SHP77 treated with DMSO at 0.1 percent for 48 hours (cell line): ENCODE measurements at regions not wholly inside any gene's neighbourhood (a gene's known extent, or its start where the extent isn't known, plus 50 kb on each side); places are given as distances from the start of the nearest gene placed in this dataset.
A peak's percentile ranks its signal among the peaks of the same experiment; 100 is the strongest.
"Not testable (repeated sequence)": the region's sequence is repeated elsewhere in the genome, so short reads cannot be mapped to it uniquely, and the experiment has no call there.

Experiments used
- DNase-seq: peaks from one replicate; lab custom pipeline; 2025; lab: John Stamatoyannopoulos, UW

DNA sequence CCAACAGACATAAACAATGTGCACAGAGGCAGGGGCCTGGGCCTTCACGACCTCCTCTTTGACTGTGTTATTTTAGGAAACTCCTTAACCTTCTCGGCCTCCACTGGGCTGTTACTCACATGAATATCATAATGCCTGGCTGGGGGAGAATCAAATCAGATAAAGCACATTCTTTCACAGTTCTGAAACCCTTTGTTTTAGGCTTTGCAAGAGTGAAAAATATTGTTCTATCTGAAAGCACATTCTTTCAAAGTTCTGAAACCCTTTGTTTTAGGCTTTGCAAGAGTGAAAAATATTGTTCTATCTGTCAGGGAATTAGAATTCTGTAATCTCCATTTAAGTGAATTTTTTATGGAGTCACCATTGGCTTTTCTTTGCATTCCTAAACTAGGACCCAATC lies 50.7 kb upstream of the SYNDIG1 start:
- no peak for DNase-seq

DNA sequence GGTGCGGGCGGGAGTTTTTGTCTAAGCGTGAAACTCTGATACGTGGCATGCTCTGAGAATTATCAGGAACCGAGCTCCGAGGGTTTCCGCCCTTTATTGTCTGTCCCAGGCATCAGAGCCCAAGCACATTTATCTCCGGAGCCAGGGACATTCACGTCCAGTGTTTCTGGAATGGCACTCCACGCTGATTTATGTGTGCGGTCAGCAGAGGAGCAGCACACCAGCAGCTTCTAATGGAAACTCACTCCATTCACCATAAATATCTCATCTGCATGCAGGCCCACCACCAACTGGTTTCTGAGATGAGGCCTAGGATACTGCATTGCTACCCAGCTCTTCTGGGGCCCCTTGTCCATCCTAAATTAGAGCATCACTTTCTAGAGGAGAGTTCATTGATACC lies 51.9 kb upstream of the SYNDIG1 start:
- DNase-seq: no peak

- not testable (repeated sequence) for DNase-seq
Measured at GRCh38 chr20:24415444-24415843, 54.0 kb upstream of the SYNDIG1 start.

- DNase-seq: no peak
Measured at GRCh38 chr20:24411834-24412216, 57.6 kb upstream of the SYNDIG1 start.

- no peak for DNase-seq
Measured at GRCh38 chr20:24411003-24411833, 58.2 kb upstream of the SYNDIG1 start.

DNA sequence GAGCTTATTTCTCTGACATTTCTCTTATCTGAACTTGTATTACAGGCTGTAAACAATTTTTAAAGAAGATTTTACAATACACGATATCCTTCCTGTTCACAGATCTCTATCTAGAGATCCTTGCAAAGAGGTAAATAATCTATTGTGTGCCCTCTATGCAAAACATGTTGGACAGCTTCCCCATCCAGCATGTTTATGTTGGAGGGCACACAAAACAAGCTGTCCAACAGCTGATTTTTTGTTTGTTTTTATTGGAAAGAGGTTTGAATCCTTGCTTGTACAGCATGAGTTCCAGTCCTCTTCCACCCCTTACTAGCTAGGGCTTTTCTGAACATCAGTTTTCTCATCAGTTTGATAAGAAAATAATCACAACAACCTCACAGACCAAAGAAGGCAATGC lies 62.3 kb upstream of the SYNDIG1 start:
- DNase-seq: no peak

GRCh38 chr20:24406750-24407149 lies 62.7 kb upstream of the SYNDIG1 start:
- DNase-seq: peak; percentile 24

DNA sequence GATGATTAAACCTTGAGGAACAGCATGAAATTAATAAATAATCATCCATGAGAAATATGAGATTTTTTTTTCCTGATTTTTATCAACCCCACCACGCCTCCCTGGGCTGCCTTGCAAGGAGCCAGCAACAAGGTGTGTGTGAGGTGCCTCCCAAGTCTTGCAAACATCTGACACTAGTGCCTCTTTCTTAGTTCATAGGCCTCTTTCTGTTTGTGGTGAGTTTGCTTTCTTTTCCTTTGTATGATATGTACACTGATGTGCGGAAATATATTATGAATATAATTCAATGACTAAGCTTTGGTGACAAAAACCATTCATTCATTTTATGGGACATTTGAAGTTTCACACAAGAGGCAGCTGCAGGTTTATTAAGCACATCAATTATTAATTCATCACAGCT lies 63.2 kb upstream of the SYNDIG1 start:
- no peak for DNase-seq

DNA sequence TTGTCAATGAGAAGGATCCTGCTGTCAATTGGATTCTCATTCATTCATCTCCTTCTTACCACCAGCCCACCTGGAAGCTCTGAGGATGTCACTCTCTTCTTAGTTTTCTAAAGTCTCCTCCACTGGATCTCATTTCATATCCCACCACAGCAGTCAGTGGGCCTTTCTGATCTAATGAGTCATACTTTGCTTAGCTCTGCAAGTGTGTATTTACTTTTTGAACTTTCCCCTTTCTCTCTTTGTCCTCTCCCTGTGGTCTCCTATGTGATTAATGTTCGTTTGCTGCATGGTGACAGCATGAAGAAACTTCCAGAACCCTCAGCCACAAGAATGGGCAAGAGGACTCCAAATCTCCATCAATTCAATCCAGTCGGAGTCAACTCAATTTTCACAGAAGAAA lies 63.6 kb upstream of the SYNDIG1 start:
- DNase-seq: no peak

DNA sequence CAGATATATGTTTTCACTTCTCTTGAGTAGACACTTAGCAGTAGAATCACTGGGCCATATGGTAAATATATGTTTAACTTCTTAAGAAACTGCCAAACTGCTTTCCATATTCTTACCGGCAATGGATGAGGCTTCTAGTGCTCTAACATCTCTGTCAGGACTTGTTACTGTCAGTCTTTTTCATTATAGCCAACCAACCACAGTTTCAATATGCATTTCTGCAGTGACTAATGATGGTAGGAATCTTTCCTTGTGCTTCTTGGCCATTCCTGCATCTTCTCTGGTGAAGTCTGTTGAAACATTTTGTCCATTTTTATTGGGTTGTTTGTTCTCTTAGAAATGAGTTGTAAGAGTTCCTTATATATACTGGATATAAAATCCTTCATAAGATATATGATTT lies 66.0 kb upstream of the SYNDIG1 start:
- no peak for DNase-seq

DNA sequence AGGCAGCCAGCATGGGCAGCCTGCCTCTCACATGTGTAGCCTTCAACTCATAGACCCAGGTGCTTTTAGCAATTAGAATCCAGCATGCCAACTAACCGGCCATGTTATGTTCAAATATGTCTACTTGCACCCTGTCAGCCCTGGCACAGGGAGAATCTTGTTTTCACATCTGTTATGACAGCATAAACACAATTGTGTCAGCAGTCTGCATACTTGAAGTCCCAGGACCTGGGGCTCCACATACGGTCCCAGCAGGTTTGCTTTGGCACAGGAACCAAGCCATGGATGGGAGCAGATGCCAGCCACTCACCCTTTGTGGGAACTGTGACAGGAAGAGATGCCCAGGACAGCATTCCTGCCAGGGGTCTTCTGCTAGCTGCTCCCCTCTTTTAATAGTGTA lies 67.2 kb upstream of the SYNDIG1 start:
- no peak for DNase-seq

- DNase-seq: no peak
Measured at GRCh38 chr20:24395151-24395550, 74.3 kb upstream of the SYNDIG1 start.

DNA sequence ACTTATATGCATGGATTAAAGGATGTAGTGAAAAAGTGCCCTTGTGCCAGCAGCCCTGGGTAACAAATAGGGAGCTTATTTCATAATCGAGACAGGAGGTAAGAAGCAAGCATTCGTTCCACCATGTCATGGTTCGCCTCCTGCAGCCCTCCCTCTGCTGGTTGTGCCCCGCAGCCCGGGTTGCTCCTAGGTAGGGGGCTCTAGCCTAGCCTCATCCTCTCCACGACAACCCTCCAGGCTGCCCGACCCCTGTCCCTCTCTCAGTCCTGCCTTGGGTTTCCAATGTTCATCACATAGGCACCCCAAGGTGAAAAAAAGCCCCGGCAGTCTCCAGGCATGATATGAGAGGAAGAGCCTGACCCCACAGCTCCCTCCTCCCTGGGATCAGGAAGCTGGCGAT lies 75.5 kb upstream of the SYNDIG1 start:
- no peak for DNase-seq

- no peak for DNase-seq
Measured at GRCh38 chr20:24392612-24393011, 76.8 kb upstream of the SYNDIG1 start.

- no peak for DNase-seq
Measured at GRCh38 chr20:24389686-24390085, 79.7 kb upstream of the SYNDIG1 start.

DNA sequence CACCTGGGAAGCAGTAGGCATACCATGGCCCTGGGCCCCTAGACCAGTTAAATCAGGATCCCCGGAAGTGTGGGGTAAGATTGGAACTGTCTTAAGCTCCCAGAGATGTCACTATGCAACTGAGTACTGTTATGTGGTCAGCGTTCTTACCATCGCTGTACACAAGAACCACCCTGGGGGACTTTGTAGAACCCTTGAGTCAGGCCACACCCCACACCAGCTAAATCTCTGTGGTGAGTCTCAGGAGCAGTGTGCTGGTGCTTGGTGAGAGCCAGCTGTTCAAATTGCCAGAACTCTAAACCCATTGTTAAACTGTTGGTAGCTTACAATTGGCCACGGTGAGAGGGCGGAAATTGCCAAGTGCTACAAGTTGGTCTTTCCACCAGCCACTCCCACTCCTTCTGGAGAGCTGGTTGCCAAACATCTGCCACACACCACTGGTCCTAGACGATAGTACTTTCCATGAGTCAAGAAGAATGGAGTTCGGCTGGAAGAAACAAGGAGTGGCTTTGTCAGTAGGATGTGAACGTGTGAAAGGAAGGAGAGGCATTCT lies 80.5 kb upstream of the SYNDIG1 start:
- DNase-seq: no peak

GRCh38 chr20:24385547-24385946 lies 83.9 kb upstream of the SYNDIG1 start:
- DNase-seq: no peak

- no peak for DNase-seq
Measured at GRCh38 chr20:24384865-24385264, 84.6 kb upstream of the SYNDIG1 start.

DNA sequence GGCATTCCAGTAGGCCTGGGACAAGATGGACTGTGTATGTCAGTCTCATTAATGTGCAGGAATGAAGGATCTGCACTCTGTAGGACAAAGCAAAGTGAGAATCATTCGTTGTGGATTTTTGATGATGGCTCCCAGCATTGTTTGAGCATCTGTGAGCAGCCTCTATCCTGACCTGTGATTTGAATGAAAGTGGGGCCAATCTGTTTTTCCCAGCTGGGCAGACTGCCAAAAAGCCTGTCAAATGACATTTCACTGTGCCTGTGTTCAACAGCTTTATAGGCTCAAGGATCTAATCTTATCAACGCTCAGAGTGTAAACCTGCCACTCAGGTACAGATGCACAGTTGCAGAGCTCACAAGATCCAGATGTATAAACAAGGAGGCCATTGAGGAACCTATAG lies 86.7 kb upstream of the SYNDIG1 start:
- DNase-seq: peak; percentile 81

DNA sequence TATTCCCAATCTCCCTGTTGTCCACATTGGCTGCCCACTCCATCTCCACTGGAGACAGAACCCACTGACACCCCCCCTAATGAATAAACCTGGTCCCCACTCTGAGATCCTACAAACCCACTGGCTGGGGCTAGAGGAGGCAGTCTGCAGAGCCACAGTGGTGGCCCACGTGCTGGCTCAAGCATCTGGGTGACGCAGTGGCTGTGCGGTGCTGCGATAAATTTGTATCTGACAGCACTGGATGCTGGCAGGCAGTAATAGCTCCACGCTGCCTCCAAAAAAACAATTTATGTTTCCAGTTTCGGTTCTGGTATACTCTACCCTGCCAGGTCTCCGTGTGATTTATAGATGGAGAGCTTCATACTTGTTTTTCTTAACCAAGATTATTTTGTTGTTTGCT lies 87.1 kb upstream of the SYNDIG1 start:
- DNase-seq: no peak

GRCh38 chr20:24381886-24382285 lies 87.5 kb upstream of the SYNDIG1 start:
- DNase-seq: no peak

- no peak for DNase-seq
Measured at GRCh38 chr20:24379484-24379927, 89.9 kb upstream of the SYNDIG1 start.

- DNase-seq: no peak
Measured at GRCh38 chr20:24378661-24379483, 90.6 kb upstream of the SYNDIG1 start.
